ENCODE measurements at regions not wholly inside any gene's neighbourhood (a gene's known extent, or its start where the extent isn't known, plus 50 kb on each side); places are given as distances from the start of the nearest gene placed in this dataset.

DNA sequence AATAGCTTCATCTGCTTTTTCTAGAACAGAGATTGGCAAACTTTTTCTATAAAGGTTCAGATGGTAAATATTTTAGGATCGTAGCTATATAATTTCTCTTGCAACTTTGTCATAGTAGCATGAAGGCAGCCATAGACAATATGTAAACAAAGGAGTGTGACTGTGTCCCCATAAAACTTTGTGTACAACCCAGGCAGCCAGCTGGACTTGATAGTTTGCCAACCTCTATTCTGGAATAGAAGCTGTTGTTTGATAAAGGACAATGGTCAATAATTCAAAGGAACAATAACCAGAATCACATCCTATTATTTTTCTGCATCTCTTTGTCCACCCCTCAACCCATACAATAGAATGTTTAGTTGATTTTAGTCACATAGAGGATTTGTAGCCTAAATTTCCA is 286.7 kb downstream of the LMX1A start:
- H3K36me3 ChIP-seq (ENCODE audit: control insufficient read depth, low read length) = no peaks in the 10 kb centered on the region
- TF ChIP-seq EZH2phosphoT487 (IDR thresholded peaks at IDR 0.05; ENCODE audit: borderline replicate concordance, low read length) = no peak
- no peak for TF ChIP-seq CTCF (IDR thresholded peaks at IDR 0.05; ENCODE audit: low read depth, low read length, poor library complexity, severe bottlenecking)
- H3K9me3 ChIP-seq (ENCODE audit: control insufficient read depth, insufficient read depth, low read length) = no peaks in the 10 kb centered on the region
- no peak overlapping the region for H3K4me2 ChIP-seq (ENCODE audit: low read length)
- no peaks in the 10 kb centered on the region for H3K27me3 ChIP-seq (ENCODE audit: control insufficient read depth, low read length)
- H3K79me2 ChIP-seq (ENCODE audit: control insufficient read depth, low read length) = no peaks in the 10 kb centered on the region
- H4K20me1 ChIP-seq (ENCODE audit: control insufficient read depth, insufficient read depth, low read depth, low read length) = no peaks in the 10 kb centered on the region
- H3K4me1 ChIP-seq (ENCODE audit: control insufficient read depth, low read length) = no peaks in the 10 kb centered on the region
- H3K9me2 ChIP-seq (replicated peaks; ENCODE audit: control insufficient read depth, low read length) = no peaks in the 10 kb centered on the region
- H3K4me3 ChIP-seq (ENCODE audit: low read length) = no peak overlapping the region
- no peak overlapping the region for H3K27ac ChIP-seq (ENCODE audit: low read depth, low read length)
- no peaks in the 10 kb centered on the region for H3F3A ChIP-seq (ENCODE audit: control insufficient read depth, insufficient read depth)

GRCh38 chr1:165068741-165069140 is 287.8 kb downstream of the LMX1A start:
- TF ChIP-seq EZH2phosphoT487 (IDR thresholded peaks at IDR 0.05; ENCODE audit: borderline replicate concordance, low read length) = no peak
- TF ChIP-seq CTCF (IDR thresholded peaks at IDR 0.05; ENCODE audit: low read depth, low read length, poor library complexity, severe bottlenecking) = no peak
- H3K4me3 ChIP-seq (ENCODE audit: low read length) = no peak overlapping the region
- no peaks in the 10 kb centered on the region for H3K36me3 ChIP-seq (ENCODE audit: control insufficient read depth, low read length)
- no peaks in the 10 kb centered on the region for H3K4me1 ChIP-seq (ENCODE audit: control insufficient read depth, low read length)
- H3K4me2 ChIP-seq (ENCODE audit: low read length) = no peak overlapping the region
- H3K27me3 ChIP-seq (ENCODE audit: control insufficient read depth, low read length) = no peaks in the 10 kb centered on the region
- H3K9me3 ChIP-seq (ENCODE audit: control insufficient read depth, insufficient read depth, low read length) = no peaks in the 10 kb centered on the region
- no peaks in the 10 kb centered on the region for H4K20me1 ChIP-seq (ENCODE audit: control insufficient read depth, insufficient read depth, low read depth, low read length)
- no peaks in the 10 kb centered on the region for H3K9me2 ChIP-seq (replicated peaks; ENCODE audit: control insufficient read depth, low read length)
- no peak overlapping the region for H3K27ac ChIP-seq (ENCODE audit: low read depth, low read length)
- H3F3A ChIP-seq (ENCODE audit: control insufficient read depth, insufficient read depth) = no peaks in the 10 kb centered on the region
- no peaks in the 10 kb centered on the region for H3K79me2 ChIP-seq (ENCODE audit: control insufficient read depth, low read length)

- no peaks in the 10 kb centered on the region for H3K27me3 ChIP-seq (ENCODE audit: control insufficient read depth, low read length)
- no peak overlapping the region for H3K27ac ChIP-seq (ENCODE audit: low read depth, low read length)
- TF ChIP-seq EZH2phosphoT487 (IDR thresholded peaks at IDR 0.05; ENCODE audit: borderline replicate concordance, low read length) = no peak
- no peak for TF ChIP-seq CTCF (IDR thresholded peaks at IDR 0.05; ENCODE audit: low read depth, low read length, poor library complexity, severe bottlenecking)
- no peaks in the 10 kb centered on the region for H3K9me2 ChIP-seq (replicated peaks; ENCODE audit: control insufficient read depth, low read length)
- H3K4me3 ChIP-seq (ENCODE audit: low read length) = no peak overlapping the region
- no peaks in the 10 kb centered on the region for H3K36me3 ChIP-seq (ENCODE audit: control insufficient read depth, low read length)
- H3F3A ChIP-seq (ENCODE audit: control insufficient read depth, insufficient read depth) = no peaks in the 10 kb centered on the region
- no peaks in the 10 kb centered on the region for H3K4me1 ChIP-seq (ENCODE audit: control insufficient read depth, low read length)
- no peaks in the 10 kb centered on the region for H3K9me3 ChIP-seq (ENCODE audit: control insufficient read depth, insufficient read depth, low read length)
- H3K4me2 ChIP-seq (ENCODE audit: low read length) = no peak overlapping the region
- H3K79me2 ChIP-seq (ENCODE audit: control insufficient read depth, low read length) = no peaks in the 10 kb centered on the region
- H4K20me1 ChIP-seq (ENCODE audit: control insufficient read depth, insufficient read depth, low read depth, low read length) = no peaks in the 10 kb centered on the region
Measured at GRCh38 chr1:165067829-165068228, 288.7 kb downstream of the LMX1A start.
